Thyroid gland (tissue), 4 donors: ENCODE measurements at regions not wholly inside any gene's neighbourhood (a gene's known extent, or its start where the extent isn't known, plus 50 kb on each side); places are given as distances from the start of the nearest gene placed in this dataset.

Source experiments
- POLR2A ChIP-seq, 2 donors: fragments of 450-650 bp; IDR thresholded peaks; one replicate each; pipeline ENCODE4 v1.6.1; 2017; ENCODE audit warnings: antibody characterized with exemption in 2 of 2, mild to moderate bottlenecking in 2 of 2, moderate library complexity in 1 of 2
- TF ChIP-seq, protein P1 (sequence below), 6 experiments: fragments of 200-600 bp in 3 of 6; fragments of 450-650 bp in 3 of 6; sonication (generic) in 3 of 6; IDR thresholded peaks; one replicate each; pipeline ENCODE4 v1.5.1; 2016 to 2019; ENCODE audit warnings: antibody characterized with exemption in 6 of 6, mild to moderate bottlenecking in 2 of 6, inconsistent platforms in 1 of 6, moderate library complexity in 1 of 6

DNA sequence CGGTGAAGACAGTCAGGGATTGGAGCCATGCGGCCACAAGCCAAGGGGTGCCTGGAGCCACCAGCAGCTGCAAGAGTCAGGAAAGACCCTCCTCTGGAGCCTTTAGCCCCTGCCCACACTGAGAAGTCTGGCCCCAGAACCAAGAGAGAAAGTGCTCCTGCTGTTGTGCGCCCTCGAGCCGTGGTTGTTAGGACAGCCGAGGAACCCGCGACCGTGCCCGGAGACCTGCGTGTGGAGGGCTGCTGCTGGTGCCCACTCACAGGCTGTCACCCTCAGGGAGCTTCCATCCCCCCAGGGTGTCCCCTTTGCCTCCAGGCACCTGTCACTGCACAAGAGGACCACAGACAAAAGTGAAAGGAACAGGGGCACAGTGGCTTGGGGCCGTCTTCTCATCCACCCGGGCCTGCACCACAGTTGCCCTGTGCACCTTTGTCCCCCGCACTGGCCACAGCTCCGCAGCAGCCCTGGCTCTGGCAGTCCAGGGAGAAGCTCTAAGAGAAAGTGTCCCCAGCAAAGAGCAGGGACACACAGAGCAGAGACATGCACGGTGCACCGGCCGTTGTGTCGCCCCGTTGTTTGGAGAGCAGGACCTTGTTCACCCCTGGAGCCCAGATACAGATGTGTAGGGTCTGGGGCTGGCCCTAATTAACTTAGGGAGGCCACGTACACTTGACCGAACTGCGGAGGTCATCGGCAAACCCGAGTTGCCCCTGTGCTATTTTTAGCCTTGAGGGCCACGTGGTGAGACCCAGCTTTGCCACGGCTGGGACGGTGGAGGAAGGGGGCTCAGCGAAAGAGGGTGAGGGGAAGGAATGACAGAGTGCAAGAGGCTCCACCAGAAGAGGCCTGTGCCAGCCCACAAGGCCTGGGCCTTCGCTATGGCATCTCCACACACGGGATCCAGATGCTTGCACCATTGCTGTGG is 329.2 kb downstream of the C16orf95 start:
- TF ChIP-seq, protein P1, sequence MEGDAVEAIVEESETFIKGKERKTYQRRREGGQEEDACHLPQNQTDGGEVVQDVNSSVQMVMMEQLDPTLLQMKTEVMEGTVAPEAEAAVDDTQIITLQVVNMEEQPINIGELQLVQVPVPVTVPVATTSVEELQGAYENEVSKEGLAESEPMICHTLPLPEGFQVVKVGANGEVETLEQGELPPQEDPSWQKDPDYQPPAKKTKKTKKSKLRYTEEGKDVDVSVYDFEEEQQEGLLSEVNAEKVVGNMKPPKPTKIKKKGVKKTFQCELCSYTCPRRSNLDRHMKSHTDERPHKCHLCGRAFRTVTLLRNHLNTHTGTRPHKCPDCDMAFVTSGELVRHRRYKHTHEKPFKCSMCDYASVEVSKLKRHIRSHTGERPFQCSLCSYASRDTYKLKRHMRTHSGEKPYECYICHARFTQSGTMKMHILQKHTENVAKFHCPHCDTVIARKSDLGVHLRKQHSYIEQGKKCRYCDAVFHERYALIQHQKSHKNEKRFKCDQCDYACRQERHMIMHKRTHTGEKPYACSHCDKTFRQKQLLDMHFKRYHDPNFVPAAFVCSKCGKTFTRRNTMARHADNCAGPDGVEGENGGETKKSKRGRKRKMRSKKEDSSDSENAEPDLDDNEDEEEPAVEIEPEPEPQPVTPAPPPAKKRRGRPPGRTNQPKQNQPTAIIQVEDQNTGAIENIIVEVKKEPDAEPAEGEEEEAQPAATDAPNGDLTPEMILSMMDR (IDR thresholded peaks at IDR 0.05): no peak
- no peak for TF ChIP-seq POLR2A (IDR thresholded peaks at IDR 0.05)
